ENCODE measurements at regions not wholly inside any gene's neighbourhood (a gene's known extent, or its start where the extent isn't known, plus 50 kb on each side); places are given as distances from the start of the nearest gene placed in this dataset.

DNA sequence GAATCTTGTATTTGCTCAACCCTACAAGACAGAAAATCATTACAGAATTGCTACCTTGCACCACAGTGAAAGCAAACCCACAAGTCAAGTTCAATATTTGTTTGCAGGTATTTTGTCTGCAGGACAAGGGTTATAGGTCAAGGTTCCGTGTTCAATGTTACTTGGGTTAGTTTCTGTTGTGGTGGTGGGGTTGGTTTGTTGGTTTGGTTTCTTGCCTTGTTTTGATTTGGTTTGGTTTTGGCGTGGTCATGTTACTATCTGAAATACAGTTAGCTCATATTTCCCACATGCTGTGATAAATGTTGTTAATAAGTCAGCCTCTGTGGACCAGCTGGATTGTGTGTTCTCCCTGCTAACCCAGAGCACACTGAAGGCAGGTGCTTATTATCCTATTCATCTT is 75.6 kb upstream of the INSIG1 start:
- no peak for TF ChIP-seq POLR2A (IDR thresholded peaks at IDR 0.05; ENCODE audit: low read length)
- TF ChIP-seq GATA1 (IDR thresholded peaks at IDR 0.05; ENCODE audit: low read depth, low read length): no peak

Data from erythroblast (primary cell).